ENCODE measurements at regions not wholly inside any gene's neighbourhood (a gene's known extent, or its start where the extent isn't known, plus 50 kb on each side); places are given as distances from the start of the nearest gene placed in this dataset.
"Not testable (repeated sequence)": the region's sequence is repeated elsewhere in the genome, so short reads cannot be mapped to it uniquely, and the experiment has no call there.

DNA sequence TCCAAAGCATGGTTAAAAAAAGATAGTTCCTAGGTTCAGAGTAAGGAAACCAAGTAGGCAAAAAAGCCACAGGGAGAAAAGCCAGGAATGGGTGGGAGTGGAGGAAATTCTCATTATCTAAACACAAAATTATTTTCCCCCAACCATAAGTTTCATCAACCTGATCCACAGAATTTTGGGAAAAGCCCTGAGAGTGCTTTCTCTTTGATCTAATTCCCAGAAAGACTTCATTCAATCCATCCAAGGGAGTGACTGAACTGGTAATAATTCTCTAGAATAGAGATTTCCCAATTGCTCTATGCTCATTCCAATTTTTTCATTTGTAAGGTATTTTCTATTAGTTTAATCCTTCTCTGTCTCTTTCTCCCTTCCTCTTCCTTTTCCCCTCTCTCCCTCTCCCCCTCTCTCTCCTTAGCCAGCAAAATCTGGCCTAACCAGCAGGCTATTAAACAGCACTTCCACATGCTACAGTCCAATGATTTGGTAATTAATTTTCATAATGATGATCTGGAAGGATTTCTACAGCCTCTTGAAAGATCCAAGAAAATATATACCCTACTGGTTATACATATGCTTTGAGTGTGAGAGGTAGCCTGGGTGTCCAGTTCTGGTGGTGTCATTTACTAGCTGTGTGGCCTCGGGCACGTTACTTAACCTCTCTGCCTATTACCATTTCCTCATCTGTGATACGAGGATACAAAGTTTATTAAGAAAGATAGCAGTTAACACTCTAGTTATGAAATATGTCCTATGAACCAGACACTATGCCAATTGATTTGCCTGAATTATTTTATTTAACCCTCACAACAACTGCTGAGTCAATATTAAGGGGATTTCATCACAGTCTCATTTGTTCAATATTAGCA is 251.5 kb upstream of the RASGEF1B start:
- peaks cover 5 to 12% of the 10 kb centered on the region in 2 donors for H3K4me1 ChIP-seq
- no peak for DNase-seq
- peak; percentile 18 for ATAC-seq
- no peaks in the 10 kb centered on the region for H3K36me3 ChIP-seq
- no peaks in the 10 kb centered on the region for H3K9me3 ChIP-seq
- no peak overlapping the region for H3K4me3 ChIP-seq
- intact Hi-C loops (cut with DNase I): no loop called here
- TF ChIP-seq CTCF (IDR thresholded peaks at IDR 0.05): no peak
- H3K27me3 ChIP-seq: no peaks in the 10 kb centered on the region
- no peak overlapping the region for H3K27ac ChIP-seq

DNA sequence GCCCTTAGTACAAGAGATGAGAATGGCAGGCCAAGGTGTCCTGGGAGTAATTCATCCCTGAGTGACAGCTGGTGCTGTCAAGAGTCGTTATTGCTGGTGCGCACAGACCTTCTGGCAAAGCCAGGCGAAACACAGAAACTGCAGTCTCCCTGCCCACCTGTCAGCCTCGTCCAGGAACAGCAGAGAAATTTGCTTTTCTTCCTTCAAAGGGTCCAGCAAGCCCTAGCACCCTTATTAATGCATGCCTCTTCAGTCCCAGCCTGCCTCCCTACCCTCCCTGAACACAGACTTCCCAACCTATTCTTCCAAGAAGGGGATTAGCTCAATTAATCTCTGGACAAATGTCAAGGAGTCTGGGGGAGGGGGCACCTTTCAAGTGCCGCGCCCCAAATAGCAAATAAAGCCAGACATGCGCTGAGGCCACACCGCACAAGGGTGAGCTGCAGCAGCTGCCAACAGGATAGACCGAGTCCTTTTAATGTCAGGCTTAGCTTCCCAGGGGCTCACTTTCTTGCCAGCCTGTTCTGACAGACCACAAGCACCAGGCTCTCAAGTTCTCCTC is 250.7 kb upstream of the RASGEF1B start:
- DNase-seq (no peak), ATAC-seq (peak; percentile 80)
- Histone ChIP-seq H3K36me3 (no peaks in the 10 kb centered on the region), H3K9me3 (no peaks in the 10 kb centered on the region), H3K27me3 (no peaks in the 10 kb centered on the region), H3K4me1 (peaks cover 5 to 12% of the 10 kb centered on the region in 2 donors), H3K27ac (no peak overlapping the region), H3K4me3 (no peak overlapping the region)
- intact Hi-C loops (cut with DNase I): no loop called here
- TF ChIP-seq CTCF (IDR thresholded peaks at IDR 0.05): no peak

- no peak overlapping the region for H3K27ac ChIP-seq
- ATAC-seq: no peak
- TF ChIP-seq CTCF (IDR thresholded peaks at IDR 0.05): no peak
- H3K4me1 ChIP-seq: no peaks in the 10 kb centered on the region
- H3K36me3 ChIP-seq: no peaks in the 10 kb centered on the region
- no peaks in the 10 kb centered on the region for H3K27me3 ChIP-seq
- intact Hi-C loops (cut with DNase I): no loop called here
- no peaks in the 10 kb centered on the region for H3K9me3 ChIP-seq
- DNase-seq: no peak
- H3K4me3 ChIP-seq: no peak overlapping the region
Measured at GRCh38 chr4:81715757-81716156, 244.1 kb upstream of the RASGEF1B start.

DNA sequence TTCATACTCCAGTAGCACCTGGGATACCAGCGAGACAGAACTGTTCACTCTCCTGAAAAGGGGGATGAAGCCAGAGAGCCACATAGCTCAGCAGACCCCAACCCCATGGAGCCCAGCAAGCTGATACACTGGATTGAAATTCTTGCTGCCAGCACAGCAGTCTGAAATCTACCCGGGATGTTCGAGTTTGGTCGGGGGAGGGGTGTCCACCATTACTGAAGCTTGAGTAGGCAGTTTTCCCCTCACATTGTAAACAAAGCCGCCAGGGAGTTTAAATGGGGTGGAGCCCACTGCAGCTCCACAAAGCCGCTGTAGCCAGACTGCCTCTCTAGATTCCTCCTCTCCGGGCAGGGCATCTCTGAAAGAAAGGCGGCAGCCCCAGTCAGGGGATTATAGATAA is 243.7 kb upstream of the RASGEF1B start:
- H3K27me3 ChIP-seq; H3K36me3 ChIP-seq; H3K9me3 ChIP-seq; H3K27ac ChIP-seq; H3K4me1 ChIP-seq; ATAC-seq; DNase-seq; H3K4me3 ChIP-seq; intact Hi-C loops (cut with DNase I): not testable (repeated sequence)

- no peak for TF ChIP-seq CTCF (IDR thresholded peaks at IDR 0.05)
- no peaks in the 10 kb centered on the region for H3K36me3 ChIP-seq
- DNase-seq: no peak
- intact Hi-C loops (cut with DNase I): no loop called here
- H3K9me3 ChIP-seq: no peaks in the 10 kb centered on the region
- no peaks in the 10 kb centered on the region for H3K4me1 ChIP-seq
- no peaks in the 10 kb centered on the region for H3K27me3 ChIP-seq
- ATAC-seq: no peak
- no peak overlapping the region for H3K4me3 ChIP-seq
- H3K27ac ChIP-seq: no peak overlapping the region
Measured at GRCh38 chr4:81714291-81714690, 242.6 kb upstream of the RASGEF1B start.
